ENCODE measurements at regions not wholly inside any gene's neighbourhood (a gene's known extent, or its start where the extent isn't known, plus 50 kb on each side); places are given as distances from the start of the nearest gene placed in this dataset.

DNA sequence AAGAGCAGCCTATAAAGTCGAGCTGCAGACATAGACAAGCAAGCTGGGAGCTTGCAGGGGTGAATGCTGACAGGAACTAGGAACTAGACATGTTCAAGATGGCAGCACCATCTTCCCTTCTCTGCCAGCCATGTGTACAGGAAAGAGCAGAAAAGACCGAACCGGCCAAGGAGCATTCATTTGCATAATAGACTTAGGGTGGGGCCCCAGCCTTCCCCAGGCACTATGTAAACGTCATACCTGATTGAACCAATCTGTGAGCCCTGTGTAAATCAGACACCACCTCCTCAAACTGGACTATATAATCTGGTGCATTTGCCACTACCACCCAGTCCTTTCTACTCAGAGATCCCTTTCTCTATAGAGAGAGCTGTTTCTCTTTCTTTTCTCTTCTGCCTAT is 106.9 kb upstream of the FAM3C start:
- TF ChIP-seq, protein P1, sequence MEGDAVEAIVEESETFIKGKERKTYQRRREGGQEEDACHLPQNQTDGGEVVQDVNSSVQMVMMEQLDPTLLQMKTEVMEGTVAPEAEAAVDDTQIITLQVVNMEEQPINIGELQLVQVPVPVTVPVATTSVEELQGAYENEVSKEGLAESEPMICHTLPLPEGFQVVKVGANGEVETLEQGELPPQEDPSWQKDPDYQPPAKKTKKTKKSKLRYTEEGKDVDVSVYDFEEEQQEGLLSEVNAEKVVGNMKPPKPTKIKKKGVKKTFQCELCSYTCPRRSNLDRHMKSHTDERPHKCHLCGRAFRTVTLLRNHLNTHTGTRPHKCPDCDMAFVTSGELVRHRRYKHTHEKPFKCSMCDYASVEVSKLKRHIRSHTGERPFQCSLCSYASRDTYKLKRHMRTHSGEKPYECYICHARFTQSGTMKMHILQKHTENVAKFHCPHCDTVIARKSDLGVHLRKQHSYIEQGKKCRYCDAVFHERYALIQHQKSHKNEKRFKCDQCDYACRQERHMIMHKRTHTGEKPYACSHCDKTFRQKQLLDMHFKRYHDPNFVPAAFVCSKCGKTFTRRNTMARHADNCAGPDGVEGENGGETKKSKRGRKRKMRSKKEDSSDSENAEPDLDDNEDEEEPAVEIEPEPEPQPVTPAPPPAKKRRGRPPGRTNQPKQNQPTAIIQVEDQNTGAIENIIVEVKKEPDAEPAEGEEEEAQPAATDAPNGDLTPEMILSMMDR (IDR thresholded peaks at IDR 0.05): no peak
- TF ChIP-seq POLR2A (IDR thresholded peaks at IDR 0.05): no peak

Measured in body of pancreas (tissue), 4 donors.